ENCODE measurements at regions not wholly inside any gene's neighbourhood (a gene's known extent, or its start where the extent isn't known, plus 50 kb on each side); places are given as distances from the start of the nearest gene placed in this dataset.

GRCh38 chr3:186451371-186451770 is 89.3 kb upstream of the DGKG start:
- WGBS (ENCODE audit: insufficient coverage, insufficient replicate concordance, low lambda C conversion rate, missing lambda C conversion rate): 43% methylated on average over 6 of the region's 6 CpGs
- H3K27me3 ChIP-seq (replicated peaks in 1 of 2; ENCODE audit: control insufficient read depth in 2 of 2, insufficient read depth in 2 of 2, low read length in 1 of 2): no peaks in the 10 kb centered on the region
- CTCF ChIA-PET: no interaction called here

GRCh38 chr3:186444974-186445373 is 82.9 kb upstream of the DGKG start:
- FAIRE-seq (no peak), ATAC-seq (no peak), DNase-seq (ENCODE audit: low read depth, low spot score) (no peak)
- H3K4me2 ChIP-seq (ENCODE audit: control insufficient read depth, insufficient read depth): no peak overlapping the region
- H3K79me2 ChIP-seq (ENCODE audit: control insufficient read depth, insufficient read depth, low read length): no peaks in the 10 kb centered on the region
- H2AFZ ChIP-seq (ENCODE audit: control insufficient read depth, low read depth, low read length): no peak overlapping the region
- no peak overlapping the region for H3K27ac ChIP-seq (ENCODE audit: control insufficient read depth, insufficient read depth)
- no TSS peak for BruUV-seq (replicated peaks)
- H3K4me3 ChIP-seq: no peak overlapping the region
- SMC1A ChIA-PET (ENCODE audit: uncharacterized antibody, unreplicated experiment): interaction anchor here (0.8 to 1.6 kb wide), 3 partner anchors 10 to 66 kb away, joined by 3 to 5 read pairs (median 4); no protein-coding TSS in a partner anchor
- intact Hi-C loops (cut with micrococcal nuclease; ENCODE audit: unreplicated experiment): no loop called here
- no peaks in the 10 kb centered on the region for H3K36me3 ChIP-seq (ENCODE audit: control insufficient read depth in 2 of 2, insufficient read depth in 2 of 2, low read length in 1 of 2)
- in situ Hi-C loops (cut with MboI): no loop called here
- H3K4me1 ChIP-seq (ENCODE audit: control insufficient read depth, insufficient read depth, low read length): no peaks in the 10 kb centered on the region
- CTCF ChIA-PET: no interaction called here
- H3K27me3 ChIP-seq (replicated peaks in 1 of 2; ENCODE audit: control insufficient read depth in 2 of 2, insufficient read depth in 2 of 2, low read length in 1 of 2): no peaks in the 10 kb centered on the region; a peak in 1 of 4 replicates
- H3K9ac ChIP-seq (ENCODE audit: control insufficient read depth, insufficient read depth, low read length): no peak overlapping the region
- no peaks in the 10 kb centered on the region for H4K20me1 ChIP-seq (ENCODE audit: control insufficient read depth, insufficient read depth)
- 40% methylated on average over 7 of the region's 7 CpGs for WGBS (ENCODE audit: insufficient coverage, insufficient replicate concordance, low lambda C conversion rate, missing lambda C conversion rate)
- RAD21 ChIA-PET (ENCODE audit: unreplicated experiment): no interaction called here
- POLR2A ChIA-PET: no interaction called here
- no peaks in the 10 kb centered on the region for H3K9me3 ChIP-seq (replicated peaks; ENCODE audit: control insufficient read depth, insufficient read depth, low read length)
- TF ChIP-seq ZBED1 (IDR thresholded peaks at IDR 0.05; ENCODE audit: borderline replicate concordance) (no peak), HSF1 (IDR thresholded peaks at IDR 0.05; ENCODE audit: low read depth, low read length) (no peak), IKZF1 (conservative IDR thresholded peaks at IDR 0.05) (no peak), MTA3 (IDR thresholded peaks at IDR 0.05; ENCODE audit: borderline replicate concordance, low read length) (no peak), POLR2A (IDR thresholded peaks at IDR 0.05; ENCODE audit: low read depth, low read length) (no peak), STAT3 (IDR thresholded peaks at IDR 0.05; ENCODE audit: low read depth, low read length) (no peak), SMAD5 (IDR thresholded peaks at IDR 0.05; ENCODE audit: low read depth) (no peak), ZNF207 (IDR thresholded peaks at IDR 0.05; ENCODE audit: borderline replicate concordance) (no peak), CEBPZ (IDR thresholded peaks at IDR 0.05; ENCODE audit: low read depth, low read length) (no peak), GATAD2B (conservative IDR thresholded peaks at IDR 0.05; ENCODE audit: low read depth) (no peak), ZNF622 (IDR thresholded peaks at IDR 0.05) (no peak), SIX5 (IDR thresholded peaks at IDR 0.05; ENCODE audit: low read depth, low read length, severe bottlenecking) (no peak), LARP7 (IDR thresholded peaks at IDR 0.05) (no peak), SMARCA5 (IDR thresholded peaks at IDR 0.05) (no peak), NRF1 (conservative IDR thresholded peaks at IDR 0.05; ENCODE audit: low read depth, low read length) (no peak), HDAC2 (IDR thresholded peaks at IDR 0.05) (no peak)

More at GRCh38 chr3:186451371-186451770, 89.3 kb upstream of the DGKG start:
- Histone ChIP-seq H3K4me3 (no peak overlapping the region), H4K20me1 (ENCODE audit: control insufficient read depth, insufficient read depth) (no peaks in the 10 kb centered on the region), H3K36me3 (ENCODE audit: control insufficient read depth in 2 of 2, insufficient read depth in 2 of 2, low read length in 1 of 2) (no peaks in the 10 kb centered on the region), H3K4me1 (ENCODE audit: control insufficient read depth, insufficient read depth, low read length) (no peaks in the 10 kb centered on the region), H3K9me3 (replicated peaks; ENCODE audit: control insufficient read depth, insufficient read depth, low read length) (no peaks in the 10 kb centered on the region), H3K9ac (ENCODE audit: control insufficient read depth, insufficient read depth, low read length) (no peak overlapping the region), H2AFZ (ENCODE audit: control insufficient read depth, low read depth, low read length) (no peak overlapping the region), H3K4me2 (ENCODE audit: control insufficient read depth, insufficient read depth) (no peak overlapping the region), H3K79me2 (ENCODE audit: control insufficient read depth, insufficient read depth, low read length) (no peaks in the 10 kb centered on the region), H3K27ac (ENCODE audit: control insufficient read depth, insufficient read depth) (no peak overlapping the region)
- RAD21 ChIA-PET (ENCODE audit: unreplicated experiment): no interaction called here
- no TSS peak for BruUV-seq (replicated peaks)
- no peak for FAIRE-seq
- DNase-seq (ENCODE audit: low read depth, low spot score): no peak
- SMC1A ChIA-PET (ENCODE audit: uncharacterized antibody, unreplicated experiment): interaction anchor here (0.7 to 1.3 kb wide), 3 partner anchors 46 to 90 kb away, joined by 3 to 7 read pairs (median 3); no protein-coding TSS in a partner anchor
- no peak; the same call in 2 of the 3 replicates for ATAC-seq
- intact Hi-C loops (cut with micrococcal nuclease; ENCODE audit: unreplicated experiment) (no loop called here), in situ Hi-C loops (cut with MboI) (no loop called here)
- POLR2A ChIA-PET: no interaction called here
- TF ChIP-seq TCF3 (IDR thresholded peaks at IDR 0.05; ENCODE audit: borderline replicate concordance, insufficient read depth, low read depth, low read length) (no peak), POLR2AphosphoS5 (IDR thresholded peaks at IDR 0.05; ENCODE audit: low read length) (no peak)
